GM23338 (cell line): ENCODE measurements at regions not wholly inside any gene's neighbourhood (a gene's known extent, or its start where the extent isn't known, plus 50 kb on each side); places are given as distances from the start of the nearest gene placed in this dataset.

ENCODE experiments used
- CREB1 ChIP-seq: fragments of 250-450 bp; sonication (Bioruptor Pico); IDR thresholded peaks from 2 replicates; pipeline ENCODE4 v1.5.0; 2020; ENCODE audit warnings: low read depth, mild to moderate bottlenecking, moderate library complexity
- CTCF ChIP-seq, 2 experiments: fragments of 200-600 bp in 1 of 2; sonication (generic) in 1 of 2; conservative IDR thresholded peaks; 2 replicates each; pipeline versions ENCODE4 v1.5.1 to v1.6.1; 2016 to 2017; ENCODE audit warnings: antibody characterized with exemption in 2 of 2, low read depth in 2 of 2, mild to moderate bottlenecking in 2 of 2, moderate library complexity in 1 of 2
- ETS1 ChIP-seq: IDR thresholded peaks from 2 replicates; pipeline ENCODE4 v1.6.1; 2016; ENCODE audit warnings: antibody characterized with exemption
- EZH2 ChIP-seq: fragments of 200-600 bp; sonication (generic); IDR thresholded peaks from one replicate; pipeline ENCODE4 v1.8.0; 2017; ENCODE audit warnings: antibody characterized with exemption, mild to moderate bottlenecking, low read depth; ENCODE audit not compliant: unreplicated experiment
- EZH2phosphoT487 ChIP-seq: fragments of 200-600 bp; sonication (generic); IDR thresholded peaks from one replicate; pipeline ENCODE4 v1.8.1; 2018; ENCODE audit warnings: antibody characterized with exemption; ENCODE audit not compliant: unreplicated experiment
- JUNB ChIP-seq: IDR thresholded peaks from one replicate; pipeline ENCODE4 v1.6.1; 2016; ENCODE audit warnings: antibody characterized with exemption; ENCODE audit not compliant: unreplicated experiment
- NANOG ChIP-seq: IDR thresholded peaks from 2 replicates; pipeline ENCODE4 v1.6.1; 2016; ENCODE audit warnings: antibody characterized with exemption, borderline replicate concordance
- POLR2AphosphoS5 ChIP-seq: IDR thresholded peaks from 2 replicates; pipeline ENCODE4 v1.6.1; 2016; ENCODE audit warnings: antibody characterized with exemption, low read depth
- STAT1 ChIP-seq: IDR thresholded peaks from one replicate; pipeline ENCODE4 v1.6.1; 2016; ENCODE audit warnings: antibody characterized with exemption; ENCODE audit not compliant: unreplicated experiment
- ZNF114 ChIP-seq: fragments of 250-450 bp; sonication (Bioruptor Pico); IDR thresholded peaks from 2 replicates; pipeline ENCODE4 v1.5.0; 2020; ENCODE audit warnings: mild to moderate bottlenecking, moderate library complexity
- ZNF331 ChIP-seq: fragments of 250-450 bp; sonication (Bioruptor Pico); IDR thresholded peaks from 2 replicates; pipeline ENCODE4 v1.5.0; 2020; ENCODE audit warnings: low read depth, mild to moderate bottlenecking, moderate library complexity
- TF ChIP-seq, protein P1 (sequence below): IDR thresholded peaks from one replicate; pipeline ENCODE4 v1.6.1; 2018; ENCODE audit warnings: antibody characterized with exemption; ENCODE audit not compliant: unreplicated experiment
- TF ChIP-seq, protein P2 (sequence below): fragments of 250-450 bp; sonication (Bioruptor Pico); IDR thresholded peaks from 2 replicates; pipeline ENCODE4 v1.5.0; 2020; ENCODE audit warnings: mild to moderate bottlenecking, moderate library complexity

DNA sequence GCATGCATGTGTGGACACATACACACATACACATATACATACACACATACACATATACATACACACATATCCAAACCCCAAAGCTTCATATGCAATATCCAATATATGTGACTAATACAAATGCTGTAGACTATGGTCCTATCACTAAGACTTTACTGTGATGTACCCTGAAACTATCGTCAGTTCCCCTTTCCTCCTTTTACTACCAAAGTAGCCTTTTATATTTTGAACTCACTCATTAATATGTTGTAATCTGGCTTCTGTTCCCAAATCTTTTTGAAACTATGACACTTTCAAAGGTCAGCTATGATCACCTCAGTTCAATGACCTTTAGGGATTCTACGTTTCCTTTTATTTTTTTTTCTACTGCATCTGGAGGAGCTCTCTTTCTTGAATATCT is 64.8 kb upstream of the TFEC start:
- no peak for TF ChIP-seq CTCF (conservative IDR thresholded peaks at IDR 0.05; ENCODE audit: low read depth in 2 of 2)
- TF ChIP-seq EZH2, result no peak
- TF ChIP-seq, protein P1, sequence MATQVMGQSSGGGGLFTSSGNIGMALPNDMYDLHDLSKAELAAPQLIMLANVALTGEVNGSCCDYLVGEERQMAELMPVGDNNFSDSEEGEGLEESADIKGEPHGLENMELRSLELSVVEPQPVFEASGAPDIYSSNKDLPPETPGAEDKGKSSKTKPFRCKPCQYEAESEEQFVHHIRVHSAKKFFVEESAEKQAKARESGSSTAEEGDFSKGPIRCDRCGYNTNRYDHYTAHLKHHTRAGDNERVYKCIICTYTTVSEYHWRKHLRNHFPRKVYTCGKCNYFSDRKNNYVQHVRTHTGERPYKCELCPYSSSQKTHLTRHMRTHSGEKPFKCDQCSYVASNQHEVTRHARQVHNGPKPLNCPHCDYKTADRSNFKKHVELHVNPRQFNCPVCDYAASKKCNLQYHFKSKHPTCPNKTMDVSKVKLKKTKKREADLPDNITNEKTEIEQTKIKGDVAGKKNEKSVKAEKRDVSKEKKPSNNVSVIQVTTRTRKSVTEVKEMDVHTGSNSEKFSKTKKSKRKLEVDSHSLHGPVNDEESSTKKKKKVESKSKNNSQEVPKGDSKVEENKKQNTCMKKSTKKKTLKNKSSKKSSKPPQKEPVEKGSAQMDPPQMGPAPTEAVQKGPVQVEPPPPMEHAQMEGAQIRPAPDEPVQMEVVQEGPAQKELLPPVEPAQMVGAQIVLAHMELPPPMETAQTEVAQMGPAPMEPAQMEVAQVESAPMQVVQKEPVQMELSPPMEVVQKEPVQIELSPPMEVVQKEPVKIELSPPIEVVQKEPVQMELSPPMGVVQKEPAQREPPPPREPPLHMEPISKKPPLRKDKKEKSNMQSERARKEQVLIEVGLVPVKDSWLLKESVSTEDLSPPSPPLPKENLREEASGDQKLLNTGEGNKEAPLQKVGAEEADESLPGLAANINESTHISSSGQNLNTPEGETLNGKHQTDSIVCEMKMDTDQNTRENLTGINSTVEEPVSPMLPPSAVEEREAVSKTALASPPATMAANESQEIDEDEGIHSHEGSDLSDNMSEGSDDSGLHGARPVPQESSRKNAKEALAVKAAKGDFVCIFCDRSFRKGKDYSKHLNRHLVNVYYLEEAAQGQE, result no peak
- no peak for TF ChIP-seq JUNB
- no peak for TF ChIP-seq CREB1 (CRISPR knock-in tag)
- no peak for TF ChIP-seq POLR2AphosphoS5
- TF ChIP-seq ETS1, result no peak
- TF ChIP-seq EZH2phosphoT487, result no peak
- TF ChIP-seq, protein P2, sequence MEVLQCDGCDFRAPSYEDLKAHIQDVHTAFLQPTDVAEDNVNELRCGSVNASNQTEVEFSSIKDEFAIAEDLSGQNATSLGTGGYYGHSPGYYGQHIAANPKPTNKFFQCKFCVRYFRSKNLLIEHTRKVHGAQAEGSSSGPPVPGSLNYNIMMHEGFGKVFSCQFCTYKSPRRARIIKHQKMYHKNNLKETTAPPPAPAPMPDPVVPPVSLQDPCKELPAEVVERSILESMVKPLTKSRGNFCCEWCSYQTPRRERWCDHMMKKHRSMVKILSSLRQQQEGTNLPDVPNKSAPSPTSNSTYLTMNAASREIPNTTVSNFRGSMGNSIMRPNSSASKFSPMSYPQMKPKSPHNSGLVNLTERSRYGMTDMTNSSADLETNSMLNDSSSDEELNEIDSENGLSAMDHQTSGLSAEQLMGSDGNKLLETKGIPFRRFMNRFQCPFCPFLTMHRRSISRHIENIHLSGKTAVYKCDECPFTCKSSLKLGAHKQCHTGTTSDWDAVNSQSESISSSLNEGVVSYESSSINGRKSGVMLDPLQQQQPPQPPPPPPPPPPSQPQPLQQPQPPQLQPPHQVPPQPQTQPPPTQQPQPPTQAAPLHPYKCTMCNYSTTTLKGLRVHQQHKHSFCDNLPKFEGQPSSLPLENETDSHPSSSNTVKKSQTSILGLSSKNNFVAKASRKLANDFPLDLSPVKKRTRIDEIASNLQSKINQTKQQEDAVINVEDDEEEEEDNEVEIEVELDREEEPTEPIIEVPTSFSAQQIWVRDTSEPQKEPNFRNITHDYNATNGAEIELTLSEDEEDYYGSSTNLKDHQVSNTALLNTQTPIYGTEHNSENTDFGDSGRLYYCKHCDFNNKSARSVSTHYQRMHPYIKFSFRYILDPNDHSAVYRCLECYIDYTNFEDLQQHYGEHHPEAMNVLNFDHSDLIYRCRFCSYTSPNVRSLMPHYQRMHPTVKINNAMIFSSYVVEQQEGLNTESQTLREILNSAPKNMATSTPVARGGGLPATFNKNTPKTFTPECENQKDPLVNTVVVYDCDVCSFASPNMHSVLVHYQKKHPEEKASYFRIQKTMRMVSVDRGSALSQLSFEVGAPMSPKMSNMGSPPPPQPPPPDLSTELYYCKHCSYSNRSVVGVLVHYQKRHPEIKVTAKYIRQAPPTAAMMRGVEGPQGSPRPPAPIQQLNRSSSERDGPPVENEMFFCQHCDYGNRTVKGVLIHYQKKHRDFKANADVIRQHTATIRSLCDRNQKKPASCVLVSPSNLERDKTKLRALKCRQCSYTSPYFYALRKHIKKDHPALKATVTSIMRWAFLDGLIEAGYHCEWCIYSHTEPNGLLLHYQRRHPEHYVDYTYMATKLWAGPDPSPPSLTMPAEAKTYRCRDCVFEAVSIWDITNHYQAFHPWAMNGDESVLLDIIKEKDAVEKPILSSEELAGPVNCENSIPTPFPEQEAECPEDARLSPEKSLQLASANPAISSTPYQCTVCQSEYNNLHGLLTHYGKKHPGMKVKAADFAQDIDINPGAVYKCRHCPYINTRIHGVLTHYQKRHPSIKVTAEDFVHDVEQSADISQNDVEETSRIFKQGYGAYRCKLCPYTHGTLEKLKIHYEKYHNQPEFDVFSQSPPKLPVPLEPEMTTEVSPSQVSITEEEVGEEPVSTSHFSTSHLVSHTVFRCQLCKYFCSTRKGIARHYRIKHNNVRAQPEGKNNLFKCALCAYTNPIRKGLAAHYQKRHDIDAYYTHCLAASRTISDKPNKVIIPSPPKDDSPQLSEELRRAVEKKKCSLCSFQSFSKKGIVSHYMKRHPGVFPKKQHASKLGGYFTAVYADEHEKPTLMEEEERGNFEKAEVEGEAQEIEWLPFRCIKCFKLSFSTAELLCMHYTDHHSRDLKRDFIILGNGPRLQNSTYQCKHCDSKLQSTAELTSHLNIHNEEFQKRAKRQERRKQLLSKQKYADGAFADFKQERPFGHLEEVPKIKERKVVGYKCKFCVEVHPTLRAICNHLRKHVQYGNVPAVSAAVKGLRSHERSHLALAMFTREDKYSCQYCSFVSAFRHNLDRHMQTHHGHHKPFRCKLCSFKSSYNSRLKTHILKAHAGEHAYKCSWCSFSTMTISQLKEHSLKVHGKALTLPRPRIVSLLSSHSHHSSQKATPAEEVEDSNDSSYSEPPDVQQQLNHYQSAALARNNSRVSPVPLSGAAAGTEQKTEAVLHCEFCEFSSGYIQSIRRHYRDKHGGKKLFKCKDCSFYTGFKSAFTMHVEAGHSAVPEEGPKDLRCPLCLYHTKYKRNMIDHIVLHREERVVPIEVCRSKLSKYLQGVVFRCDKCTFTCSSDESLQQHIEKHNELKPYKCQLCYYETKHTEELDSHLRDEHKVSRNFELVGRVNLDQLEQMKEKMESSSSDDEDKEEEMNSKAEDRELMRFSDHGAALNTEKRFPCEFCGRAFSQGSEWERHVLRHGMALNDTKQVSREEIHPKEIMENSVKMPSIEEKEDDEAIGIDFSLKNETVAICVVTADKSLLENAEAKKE, result no peak
- TF ChIP-seq ZNF114 (CRISPR knock-in tag), result no peak
- TF ChIP-seq STAT1, result no peak
- no peak for TF ChIP-seq ZNF331
- no peak for TF ChIP-seq NANOG
